Activated T-cell treated with anti-CD3 and anti-CD28 coated beads for 4 hours (primary cell): ENCODE measurements at regions not wholly inside any gene's neighbourhood (a gene's known extent, or its start where the extent isn't known, plus 50 kb on each side); places are given as distances from the start of the nearest gene placed in this dataset.

Experiments used
- DNase-seq: peaks from one replicate; pipeline ENCODE4 v3.0.0-alpha.2; 2020

DNA sequence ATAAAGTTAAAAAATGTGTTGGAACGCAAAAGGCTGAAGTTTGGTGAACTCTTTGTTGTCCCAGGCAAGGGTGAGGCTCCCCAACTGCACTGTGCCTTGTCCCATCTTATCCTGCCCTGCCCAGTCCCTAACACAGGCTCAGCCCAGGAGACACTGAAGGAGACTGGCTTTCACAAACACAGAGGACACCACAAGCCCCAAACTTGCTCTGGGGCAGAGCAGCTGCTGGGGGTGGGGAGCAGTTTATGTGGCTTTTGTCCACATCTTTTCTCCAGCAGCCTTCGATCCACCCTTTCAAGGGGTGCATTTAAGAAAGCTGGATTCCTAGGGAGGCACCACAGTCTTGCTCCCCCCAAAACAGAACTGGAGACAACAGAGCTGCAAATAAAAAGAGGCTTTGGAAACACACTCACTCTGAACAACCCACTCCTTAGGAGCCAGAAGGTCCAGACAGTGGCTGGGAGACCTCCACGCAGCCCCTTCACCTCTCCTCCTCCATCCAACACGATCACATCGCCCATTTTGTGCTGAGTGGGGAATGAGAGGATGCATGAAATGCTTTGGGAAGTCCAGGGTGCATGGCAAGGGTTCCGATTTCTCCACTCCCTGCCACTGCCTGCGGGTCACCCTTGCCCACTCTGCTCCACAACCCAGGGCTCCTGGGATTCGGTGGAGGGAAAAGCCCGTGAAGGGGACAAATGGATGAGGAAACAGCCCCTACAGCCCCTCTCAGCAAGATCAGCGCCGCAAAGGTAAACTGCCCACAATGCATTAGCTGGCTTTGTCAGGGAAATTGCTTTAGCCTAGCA lies 260.5 kb upstream of the TLE3 start:
- DNase-seq: no peak

DNA sequence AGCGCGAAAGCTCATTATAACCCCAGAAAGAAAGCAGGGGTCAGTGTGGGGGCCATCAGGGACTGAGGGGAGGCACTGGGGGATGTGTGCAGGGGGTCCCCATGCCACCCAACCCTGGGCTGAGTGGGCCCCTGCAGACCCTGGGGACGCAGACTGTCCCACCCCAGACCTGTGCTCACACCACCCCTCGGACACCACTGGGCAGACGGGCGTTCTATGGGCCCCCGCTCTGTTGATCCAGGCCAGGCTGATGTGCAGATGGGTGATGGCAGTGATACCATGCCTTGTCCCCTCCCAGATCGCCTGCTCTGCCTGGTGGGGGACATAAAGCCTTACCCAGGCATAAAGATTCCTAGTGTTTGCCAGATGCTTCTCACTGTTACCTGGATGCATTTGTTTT lies 259.7 kb upstream of the TLE3 start:
- DNase-seq: no peak

DNA sequence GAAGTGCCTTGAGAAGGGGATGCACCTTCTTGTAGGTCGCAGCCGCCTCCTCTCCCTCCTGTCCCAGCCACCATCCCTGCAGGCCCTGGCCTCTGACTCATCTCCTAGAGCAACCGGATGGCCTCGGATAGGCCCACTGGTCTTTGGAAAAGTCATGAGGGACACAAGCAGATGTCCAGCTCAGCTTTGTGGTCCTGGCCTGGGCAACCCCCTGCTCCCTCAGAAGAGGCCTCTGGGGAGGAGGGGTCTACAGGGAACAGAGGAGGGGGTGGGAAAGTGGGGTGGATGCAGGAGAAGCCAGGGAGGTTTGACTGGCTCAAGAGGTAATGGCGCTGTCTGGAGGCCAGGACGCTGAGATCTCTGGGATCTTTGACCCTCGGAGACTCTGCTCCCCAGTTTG lies 259.2 kb upstream of the TLE3 start:
- DNase-seq: no peak

DNA sequence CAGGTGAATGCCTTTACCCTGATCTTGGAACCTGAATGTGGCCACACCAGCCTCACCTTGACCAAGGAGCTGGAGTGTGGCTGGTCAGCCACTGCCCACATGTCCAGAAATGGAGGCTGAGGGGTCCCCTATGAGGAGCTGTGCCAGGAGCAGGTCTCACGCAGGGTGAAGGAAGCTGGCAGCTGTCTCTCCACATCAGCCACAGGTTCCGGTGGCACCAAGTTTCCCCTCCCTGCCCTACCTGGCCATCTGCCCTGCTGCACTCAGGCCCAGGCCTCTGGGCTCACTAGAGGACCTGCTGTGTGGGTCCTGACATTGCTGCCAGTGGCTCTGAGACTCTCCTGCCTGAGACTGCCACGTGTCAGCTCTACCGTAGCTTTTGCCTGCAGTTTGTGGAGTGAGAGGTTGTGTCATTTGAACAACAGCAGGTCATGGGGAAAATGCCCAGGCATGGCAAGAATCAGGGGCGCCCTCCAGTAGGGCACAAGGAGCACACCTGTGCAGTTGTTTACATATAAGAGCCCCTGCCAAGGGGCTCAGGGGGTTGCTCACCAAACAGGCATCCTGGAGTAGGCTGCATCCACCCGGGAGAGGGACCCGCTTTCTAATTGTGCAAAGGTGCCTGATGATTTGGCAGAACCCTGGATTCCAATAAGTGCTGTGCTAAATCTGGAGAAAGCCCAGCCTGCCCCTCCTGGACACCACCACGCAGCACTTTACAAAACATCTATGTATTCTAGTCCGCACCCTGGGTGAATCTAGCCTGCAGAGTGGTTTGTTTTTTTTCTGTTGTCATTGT lies 258.5 kb upstream of the TLE3 start:
- no peak for DNase-seq

DNA sequence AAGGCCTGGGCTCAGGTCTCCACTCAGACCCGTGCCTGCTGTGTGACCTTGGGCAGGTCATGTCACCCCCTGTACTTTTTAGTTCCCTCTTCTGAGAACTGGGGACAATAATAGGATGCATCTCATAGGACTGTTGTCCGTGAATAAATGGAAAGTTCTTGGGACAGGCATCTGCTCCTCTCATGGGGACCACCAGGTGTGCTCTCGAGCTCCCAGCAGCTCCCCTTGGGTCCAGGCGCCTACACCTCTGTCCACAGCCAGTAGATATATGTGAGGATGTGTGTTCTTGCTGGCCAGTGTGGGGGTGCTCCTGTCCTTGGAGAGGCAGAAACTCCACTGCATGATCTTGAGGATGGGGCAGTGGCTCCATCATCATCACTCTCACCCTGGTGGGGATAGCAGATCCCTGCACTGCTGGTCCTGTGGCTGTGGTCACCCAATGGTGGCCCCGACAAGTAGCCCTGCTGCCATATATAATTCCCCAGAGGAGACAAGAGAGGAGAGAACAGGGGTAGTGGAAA lies 257.6 kb upstream of the TLE3 start:
- no peak for DNase-seq

DNA sequence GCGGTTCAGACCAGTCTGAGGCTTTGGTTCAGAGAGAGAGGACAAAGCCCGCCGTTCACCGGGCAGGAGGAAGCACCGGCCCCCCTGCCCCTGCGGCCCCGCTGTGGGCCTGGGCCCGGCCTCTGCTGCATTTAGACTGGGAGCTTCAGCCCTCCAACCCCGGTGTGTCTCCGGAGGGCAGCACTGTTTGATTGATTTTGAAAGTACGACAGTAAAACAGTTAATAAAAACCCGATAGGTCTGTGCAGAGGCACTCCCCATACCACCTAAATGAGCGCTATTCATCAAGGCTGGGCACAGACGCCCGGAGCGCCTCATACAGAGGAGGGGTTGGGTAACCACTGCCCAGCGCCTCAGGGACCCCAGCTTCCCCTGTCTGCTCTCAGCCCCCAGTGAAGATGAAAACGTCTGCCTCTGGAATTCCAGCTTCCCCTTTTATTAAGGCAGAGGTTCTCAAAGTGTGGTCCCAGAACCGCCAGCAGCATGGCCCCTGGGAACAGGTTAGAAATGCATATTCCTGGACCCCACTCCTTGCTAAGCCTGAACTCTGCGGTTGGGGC lies 256.7 kb upstream of the TLE3 start:
- DNase-seq: no peak

DNA sequence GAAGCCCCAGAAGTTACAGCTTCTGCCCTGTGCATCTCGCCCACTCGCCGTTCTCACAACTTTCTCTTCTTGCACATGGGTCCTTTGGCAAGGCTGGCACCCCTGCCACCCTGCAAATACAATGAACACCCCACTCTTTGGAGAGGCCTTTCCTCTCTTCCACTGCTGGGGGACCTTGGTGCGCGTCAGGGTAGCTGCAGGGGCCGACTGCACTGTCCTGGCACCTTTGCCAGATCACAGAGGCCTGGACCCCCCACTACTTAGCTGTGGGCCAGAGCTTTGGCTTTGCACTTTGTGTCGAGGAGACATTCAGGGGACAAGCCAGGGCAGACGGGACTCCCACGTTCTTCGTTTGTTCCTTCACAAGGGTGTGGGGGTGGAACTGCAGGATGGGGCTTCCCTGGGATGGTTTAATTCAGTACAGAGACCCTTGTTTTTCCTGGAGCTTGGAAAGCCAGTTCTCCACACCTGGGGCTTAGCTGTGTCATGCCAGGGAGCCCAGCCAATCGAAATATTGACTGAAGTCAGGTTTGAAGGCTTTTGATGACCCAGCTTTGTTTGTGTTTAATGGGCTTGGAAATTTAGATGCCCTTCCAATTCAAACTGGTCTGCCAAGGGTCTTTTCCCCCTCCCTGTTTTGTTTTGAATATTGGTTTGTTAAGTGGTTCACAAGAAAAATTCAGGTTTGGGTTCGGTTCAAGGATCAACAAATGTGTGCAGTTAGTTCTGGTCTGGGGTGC lies 256.1 kb upstream of the TLE3 start:
- no peak for DNase-seq

DNA sequence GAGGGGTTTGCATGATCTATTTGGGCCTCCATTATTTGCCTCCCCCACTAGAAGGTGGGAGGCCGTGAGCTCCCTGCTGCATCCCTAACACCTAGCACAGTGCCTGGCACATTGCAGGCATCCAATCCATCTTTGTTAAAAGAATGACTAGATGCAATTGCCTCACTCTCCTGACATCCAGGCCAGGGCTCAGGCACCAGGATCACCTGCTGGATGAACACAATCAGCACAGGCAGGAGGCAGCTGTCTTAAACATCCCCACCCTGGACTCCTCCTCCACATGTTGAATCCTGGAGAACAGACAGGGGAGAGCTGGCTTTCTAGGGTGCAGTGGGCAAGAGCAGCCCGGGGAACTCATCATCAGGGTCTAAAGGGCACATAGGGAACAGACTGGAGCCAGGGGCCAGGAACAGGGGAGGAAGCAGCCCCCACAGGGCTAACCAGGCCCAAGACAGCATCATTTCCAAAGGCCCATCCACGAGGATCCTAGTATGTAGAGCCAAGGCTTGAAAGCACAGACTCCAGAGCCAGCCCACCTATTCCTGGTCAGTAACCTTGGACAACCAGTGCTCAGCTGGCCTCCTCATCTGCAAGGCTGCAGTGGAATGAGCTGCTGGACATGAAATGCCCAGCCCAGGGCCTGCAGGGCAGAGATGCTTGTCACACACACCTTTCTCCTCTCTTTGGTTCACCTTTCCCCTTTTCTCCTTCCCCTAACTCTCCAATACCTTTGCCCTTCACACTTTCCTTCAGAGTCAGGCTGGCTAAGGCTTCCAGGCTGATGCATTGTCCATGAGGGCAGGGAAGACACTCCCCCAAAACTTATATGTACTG lies 254.4 kb upstream of the TLE3 start:
- no peak for DNase-seq

DNA sequence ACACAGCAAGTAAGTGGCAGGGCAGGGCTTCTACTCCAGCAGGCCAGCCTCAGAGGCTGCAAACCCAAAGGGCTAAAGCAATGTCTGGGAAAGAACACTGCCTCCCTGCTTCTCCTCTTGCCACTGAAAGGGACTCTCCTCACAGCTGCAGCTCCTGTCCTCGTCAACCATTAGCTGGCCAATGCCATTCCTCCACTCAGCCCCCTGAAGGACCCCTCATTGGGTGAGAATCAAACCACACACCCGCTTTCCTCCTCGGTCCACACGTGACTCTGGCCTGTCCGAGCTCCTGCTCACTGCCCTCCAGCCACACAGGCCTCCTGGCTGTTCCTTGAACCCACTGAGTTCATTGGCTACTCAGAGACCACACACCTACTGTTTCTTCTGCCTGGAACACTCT lies 253.7 kb upstream of the TLE3 start:
- no peak for DNase-seq

DNA sequence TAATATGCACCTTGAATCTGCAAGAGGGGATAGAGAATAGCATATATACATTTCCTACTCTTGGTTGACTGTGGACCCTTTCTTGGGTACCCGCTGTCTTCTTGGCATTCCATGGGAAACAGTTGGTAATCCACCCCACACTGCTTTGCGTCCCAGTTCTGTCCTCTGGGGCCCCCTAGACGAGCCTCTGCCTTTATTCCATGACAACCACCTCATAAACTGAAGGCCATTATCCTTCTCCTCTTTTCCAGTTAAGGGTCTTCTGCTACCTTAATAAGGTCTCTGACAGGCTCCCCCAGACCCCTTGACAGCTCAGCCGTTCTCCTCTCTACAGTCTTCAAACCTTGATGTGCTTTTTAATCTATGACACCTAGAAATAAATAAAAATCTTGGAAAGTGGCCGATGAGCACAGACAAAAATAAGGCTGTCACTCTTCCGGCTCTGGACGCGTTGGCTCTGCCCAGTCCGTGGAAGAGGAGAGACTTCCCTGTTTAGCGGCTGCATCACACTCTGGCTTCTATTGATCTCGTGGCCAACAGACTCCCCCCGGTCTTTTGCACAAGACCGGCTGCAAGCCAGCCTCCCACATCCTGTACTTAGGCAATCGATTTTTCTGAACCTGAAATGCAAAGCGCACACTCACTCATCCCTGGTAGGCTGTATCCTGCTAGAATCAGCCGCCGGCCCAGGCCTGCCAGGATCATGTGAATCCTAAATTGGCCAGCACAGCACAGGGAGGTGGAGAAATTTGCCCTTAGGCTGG lies 251.0 kb upstream of the TLE3 start:
- DNase-seq: no peak

DNA sequence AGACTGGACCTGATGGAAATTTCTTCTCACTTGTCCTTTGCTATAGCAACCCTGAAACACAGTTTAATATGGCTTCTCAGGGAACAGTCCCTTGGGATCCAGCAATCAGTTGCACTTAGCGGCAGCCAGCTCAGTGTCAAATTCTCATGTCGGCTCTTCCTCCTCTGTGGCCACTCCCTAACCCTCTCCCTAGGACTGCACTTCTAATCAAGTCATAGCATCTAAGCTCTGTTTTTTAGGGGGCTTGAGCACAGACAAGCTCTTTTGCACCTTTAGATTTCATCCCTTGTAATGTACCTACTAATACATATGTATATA lies 250.5 kb upstream of the TLE3 start:
- DNase-seq: no peak

DNA sequence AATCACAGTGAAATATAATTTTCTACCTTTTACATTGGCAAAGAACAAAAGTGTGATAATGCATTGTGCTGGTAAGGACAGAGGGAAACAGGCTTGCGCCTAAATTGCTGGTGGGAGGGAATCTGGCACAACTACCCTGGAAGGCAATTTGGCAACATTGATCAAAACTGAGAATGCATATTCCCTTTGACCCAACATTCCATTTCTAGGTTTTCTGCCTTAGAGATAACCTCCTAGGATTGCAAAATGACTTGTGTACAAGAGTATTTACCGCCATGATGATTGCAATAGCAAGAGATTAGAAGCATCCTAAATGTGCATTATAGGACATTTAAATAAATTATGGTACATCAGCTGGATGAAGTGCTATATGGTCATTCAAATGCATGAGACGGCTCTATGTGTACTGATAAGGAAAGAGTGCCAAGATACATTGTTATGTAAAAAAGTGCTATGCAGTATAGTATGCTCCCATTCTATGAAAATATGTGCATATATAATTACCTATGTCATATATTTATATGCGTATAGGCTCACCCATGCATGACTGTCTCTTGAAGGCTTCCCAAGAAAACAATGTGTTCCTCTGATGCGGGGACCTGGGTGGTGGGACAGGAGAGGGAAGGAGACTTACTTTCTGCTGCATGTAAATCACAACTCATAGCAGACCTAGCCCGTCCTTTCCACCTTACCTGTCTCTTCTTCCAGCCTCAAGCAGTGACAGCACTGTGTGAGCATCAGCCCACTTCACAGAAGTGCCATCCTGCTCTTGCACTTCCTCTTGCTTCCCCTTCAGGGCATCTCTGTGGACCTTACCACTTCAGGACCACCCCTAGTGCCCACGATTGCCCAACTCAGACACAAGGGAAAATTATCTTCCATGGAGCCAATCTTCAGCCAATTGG lies 249.9 kb upstream of the TLE3 start:
- DNase-seq: no peak

DNA sequence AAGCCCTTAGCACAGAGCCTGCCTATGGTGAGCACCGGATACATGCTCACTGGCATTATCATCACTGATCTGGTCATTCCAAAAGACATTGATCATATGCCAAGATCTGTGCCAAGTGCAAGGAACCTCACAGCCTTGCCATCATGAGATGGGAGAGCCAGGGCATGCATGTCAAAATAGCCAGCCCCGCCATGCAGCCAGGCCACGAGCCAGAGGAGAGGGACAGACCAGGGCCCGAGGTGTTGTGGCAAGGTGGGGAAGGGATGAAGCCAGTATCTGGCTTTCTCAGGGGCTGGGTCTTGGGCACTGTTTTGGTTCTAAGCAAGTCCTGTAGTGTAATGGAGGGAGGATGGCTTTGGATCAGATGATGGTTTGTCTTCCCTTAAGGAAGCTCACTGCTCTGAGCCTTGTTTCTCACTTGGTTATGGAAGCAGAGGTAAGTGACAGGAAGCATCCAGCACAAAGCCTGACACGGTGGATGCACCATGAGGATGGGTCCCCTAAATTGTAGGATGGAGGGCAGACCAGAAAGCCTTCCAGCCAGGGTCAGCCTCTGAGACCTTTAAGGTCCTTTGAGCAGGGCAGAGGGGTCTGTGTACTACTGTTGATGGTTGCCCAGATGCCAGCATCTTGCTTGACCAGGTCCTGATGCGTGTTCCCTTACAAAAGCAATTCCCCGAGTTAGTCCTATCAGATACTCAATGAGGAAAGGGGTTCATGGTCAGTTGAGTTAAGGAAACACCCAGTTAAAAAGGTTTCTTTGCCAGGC lies 247.7 kb upstream of the TLE3 start:
- no peak for DNase-seq

DNA sequence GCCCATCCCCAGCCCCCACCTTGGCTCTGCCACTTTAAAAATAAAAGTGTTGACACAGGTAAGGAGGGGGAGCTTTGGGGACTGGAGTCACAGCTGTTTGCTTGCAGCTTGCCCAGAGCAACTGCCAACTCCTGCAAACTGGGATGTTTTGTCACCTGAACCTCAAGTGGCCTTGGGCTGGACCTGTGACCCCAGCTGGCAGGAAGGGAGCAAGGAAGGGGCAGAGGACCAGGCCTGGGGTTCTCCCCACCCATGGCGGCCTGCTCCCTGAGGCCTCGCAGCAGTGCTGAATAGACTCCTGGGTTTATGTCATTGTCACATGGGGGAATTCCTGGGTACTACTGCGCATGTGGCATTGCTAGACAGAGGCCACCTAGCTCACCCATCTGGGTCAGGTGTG lies 246.9 kb upstream of the TLE3 start:
- DNase-seq: no peak

DNA sequence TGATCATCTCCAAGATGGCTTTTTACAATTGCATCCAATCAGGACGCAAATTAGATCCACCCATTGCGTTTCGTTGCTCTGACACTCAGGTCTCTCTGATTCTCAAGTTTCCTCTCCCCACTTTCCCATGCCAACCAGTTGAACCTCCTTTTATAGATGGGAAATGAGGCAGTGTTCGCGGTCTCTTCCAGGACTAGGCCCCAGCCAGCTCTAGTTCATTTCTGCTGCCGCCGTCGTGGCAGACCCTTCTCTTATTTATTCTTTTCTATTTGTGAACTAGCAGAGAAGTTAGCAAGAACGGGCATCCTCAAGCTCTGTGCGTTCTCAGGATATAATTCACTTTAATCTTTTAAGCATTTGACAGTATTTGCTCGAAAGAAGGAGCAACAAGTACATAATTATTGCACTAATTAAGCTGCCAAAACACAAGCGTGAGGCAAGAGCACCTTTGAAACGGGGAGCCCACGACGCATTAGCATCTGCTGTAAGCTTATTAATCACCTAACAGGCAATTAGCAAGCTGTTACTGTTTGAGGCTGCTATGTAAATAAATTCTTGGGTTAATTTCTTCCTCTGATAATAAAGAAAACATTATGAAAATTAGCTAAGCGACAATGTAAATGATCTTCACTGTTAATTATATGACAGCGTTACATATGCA lies 246.4 kb upstream of the TLE3 start:
- no peak for DNase-seq

DNA sequence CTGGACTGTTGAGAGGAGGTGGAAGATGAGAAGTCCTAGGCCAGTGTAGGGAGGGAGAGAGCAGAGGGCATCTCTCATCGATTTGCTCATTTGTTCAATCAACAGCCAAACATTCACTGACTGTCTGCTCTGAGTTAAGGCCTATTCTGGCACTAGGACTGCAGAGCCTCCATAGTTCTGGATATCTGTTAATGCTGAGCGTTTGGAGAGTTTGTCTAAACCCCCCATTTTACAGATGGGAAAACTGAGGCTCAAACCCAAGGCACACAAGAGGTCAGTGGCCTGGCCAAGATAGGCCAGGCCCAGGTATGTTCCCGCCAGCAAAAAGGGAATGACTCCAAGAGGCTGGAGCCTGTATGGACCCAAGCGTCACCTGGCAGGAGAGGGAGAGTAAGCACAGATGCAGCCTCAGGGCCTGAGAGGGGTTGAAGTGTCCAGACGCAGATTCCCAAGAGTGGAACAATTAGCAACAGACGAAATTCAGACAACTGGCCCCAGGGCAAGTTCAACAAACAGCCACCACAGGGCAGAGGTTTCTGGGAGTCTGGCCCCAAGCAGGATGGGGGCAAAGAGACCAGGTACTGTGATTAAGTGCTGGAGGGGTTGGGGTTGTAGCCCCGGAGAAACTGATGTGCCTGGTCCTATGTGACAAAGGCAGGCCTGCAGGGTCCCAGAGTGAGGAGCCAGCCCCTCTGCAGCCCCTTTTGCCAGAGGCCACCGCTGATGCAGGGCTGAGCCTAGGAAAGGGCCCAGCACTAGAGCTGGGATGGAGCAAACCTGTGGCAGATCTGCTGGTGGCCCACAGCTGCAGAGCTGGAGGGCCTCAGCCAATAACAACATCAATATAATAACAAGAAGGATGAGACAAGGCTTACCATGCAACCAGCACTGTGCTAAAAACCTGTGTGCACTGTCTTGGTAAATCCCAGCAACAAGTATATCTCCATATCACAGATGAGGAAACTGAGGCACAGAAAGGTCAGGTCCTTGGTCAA lies 245.1 kb upstream of the TLE3 start:
- DNase-seq: no peak

DNA sequence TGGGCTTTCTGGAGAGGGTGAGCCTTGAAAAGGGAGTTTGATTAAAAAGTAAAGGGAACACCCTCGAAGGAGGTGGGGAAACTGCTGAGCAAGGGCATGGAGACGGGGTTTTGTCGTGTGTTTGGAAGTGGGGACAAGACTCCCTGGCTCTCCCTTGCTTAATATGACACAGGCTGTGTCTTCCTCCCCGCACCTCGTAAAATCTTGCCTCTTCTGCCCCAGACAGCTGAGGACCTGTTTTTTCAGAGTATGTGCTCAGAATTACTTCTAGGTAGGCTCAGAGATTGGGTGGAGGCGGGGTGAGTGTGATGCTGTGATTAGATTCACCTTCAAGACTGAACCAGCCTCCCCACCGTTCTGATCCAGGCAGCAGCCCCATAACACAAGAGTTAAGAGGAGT lies 244.4 kb upstream of the TLE3 start:
- DNase-seq: no peak

DNA sequence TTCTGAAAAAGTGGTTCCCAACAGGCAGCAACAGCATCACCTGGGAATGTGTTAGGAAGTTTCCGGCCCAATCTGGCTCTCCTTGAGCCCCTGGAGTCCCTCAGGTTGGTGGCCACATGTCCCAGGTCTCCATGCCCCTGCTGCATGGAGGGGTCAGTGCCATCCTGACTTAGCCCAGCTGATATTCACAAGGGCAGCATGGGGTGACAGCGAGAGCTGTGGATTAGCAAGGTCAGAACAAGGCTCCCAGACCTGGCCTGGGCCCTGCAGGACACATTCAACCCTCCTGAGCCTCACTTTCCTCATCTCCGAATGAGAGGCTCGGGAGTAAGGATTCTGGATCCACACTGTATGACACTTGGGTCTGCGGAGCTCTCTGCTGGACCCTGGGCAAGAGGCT lies 243.8 kb upstream of the TLE3 start:
- no peak for DNase-seq
